ENCODE measurements at regions not wholly inside any gene's neighbourhood (a gene's known extent, or its start where the extent isn't known, plus 50 kb on each side); places are given as distances from the start of the nearest gene placed in this dataset.

- H3K4me2 ChIP-seq (ENCODE audit: insufficient read depth, low read length) = no peak overlapping the region
- POLR2A ChIA-PET = no interaction called here
- no peaks in the 10 kb centered on the region for H3K36me3 ChIP-seq (ENCODE audit: control insufficient read depth in 2 of 2, extremely low read depth in 1 of 2, insufficient read depth in 2 of 2, low read length in 2 of 2)
- no peaks in the 10 kb centered on the region for H3K27me3 ChIP-seq (ENCODE audit: control insufficient read depth in 2 of 2, insufficient read depth in 2 of 2, low read length in 2 of 2)
- no peaks in the 10 kb centered on the region for H3K79me2 ChIP-seq (ENCODE audit: control insufficient read depth, insufficient read depth, low read length)
- TF ChIP-seq, protein P1, sequence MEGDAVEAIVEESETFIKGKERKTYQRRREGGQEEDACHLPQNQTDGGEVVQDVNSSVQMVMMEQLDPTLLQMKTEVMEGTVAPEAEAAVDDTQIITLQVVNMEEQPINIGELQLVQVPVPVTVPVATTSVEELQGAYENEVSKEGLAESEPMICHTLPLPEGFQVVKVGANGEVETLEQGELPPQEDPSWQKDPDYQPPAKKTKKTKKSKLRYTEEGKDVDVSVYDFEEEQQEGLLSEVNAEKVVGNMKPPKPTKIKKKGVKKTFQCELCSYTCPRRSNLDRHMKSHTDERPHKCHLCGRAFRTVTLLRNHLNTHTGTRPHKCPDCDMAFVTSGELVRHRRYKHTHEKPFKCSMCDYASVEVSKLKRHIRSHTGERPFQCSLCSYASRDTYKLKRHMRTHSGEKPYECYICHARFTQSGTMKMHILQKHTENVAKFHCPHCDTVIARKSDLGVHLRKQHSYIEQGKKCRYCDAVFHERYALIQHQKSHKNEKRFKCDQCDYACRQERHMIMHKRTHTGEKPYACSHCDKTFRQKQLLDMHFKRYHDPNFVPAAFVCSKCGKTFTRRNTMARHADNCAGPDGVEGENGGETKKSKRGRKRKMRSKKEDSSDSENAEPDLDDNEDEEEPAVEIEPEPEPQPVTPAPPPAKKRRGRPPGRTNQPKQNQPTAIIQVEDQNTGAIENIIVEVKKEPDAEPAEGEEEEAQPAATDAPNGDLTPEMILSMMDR (IDR thresholded peaks at IDR 0.05; ENCODE audit: extremely low read depth in 1 of 2, insufficient read depth in 1 of 2, low read depth in 1 of 2, low read length in 2 of 2) = no peak
- TF ChIP-seq POLR2AphosphoS5 (IDR thresholded peaks at IDR 0.05; ENCODE audit: insufficient read depth, low read depth, low read length) (no peak), MYC (IDR thresholded peaks at IDR 0.05; ENCODE audit: low read depth, low read length) (no peak), FOS (IDR thresholded peaks at IDR 0.05; ENCODE audit: borderline replicate concordance, insufficient read depth, low read length) (no peak), POLR2A (IDR thresholded peaks at IDR 0.05; ENCODE audit: low read depth, low read length) (no peak), JUN (IDR thresholded peaks at IDR 0.05; ENCODE audit: borderline replicate concordance, insufficient read depth, insufficient read length, low read depth) (no peak), EZH2 (IDR thresholded peaks at IDR 0.05; ENCODE audit: borderline replicate concordance, low read depth, low read length, severe bottlenecking) (no peak), GATA2 (IDR thresholded peaks at IDR 0.05; ENCODE audit: insufficient read depth, insufficient read length, low read depth, low read length) (no peak)
- TF ChIP-seq, protein P2, sequence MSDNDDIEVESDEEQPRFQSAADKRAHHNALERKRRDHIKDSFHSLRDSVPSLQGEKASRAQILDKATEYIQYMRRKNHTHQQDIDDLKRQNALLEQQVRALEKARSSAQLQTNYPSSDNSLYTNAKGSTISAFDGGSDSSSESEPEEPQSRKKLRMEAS (IDR thresholded peaks at IDR 0.05; ENCODE audit: insufficient read depth, insufficient read length) = no peak
- CTCF ChIA-PET = interaction anchor here (1.1 kb wide), 1 partner anchor 22 kb away, joined by 4 read pairs; no protein-coding TSS in a partner anchor
- H3K4me3 ChIP-seq (replicated peaks in 1 of 3; ENCODE audit: insufficient read depth in 1 of 3, low read depth in 1 of 3, low read length in 3 of 3) = no peak overlapping the region
- H3K9me3 ChIP-seq (replicated peaks; ENCODE audit: control insufficient read depth, insufficient read depth, low read length) = peaks cover 9% of the 10 kb centered on the region
- no peaks in the 10 kb centered on the region for H3K4me1 ChIP-seq (ENCODE audit: control insufficient read depth, extremely low read depth, insufficient read depth, low read length)
- DNase-seq (ENCODE audit: low read depth, low spot score) (no peak), FAIRE-seq (no peak)
- H4K20me1 ChIP-seq (replicated peaks; ENCODE audit: control insufficient read depth, extremely low read depth, insufficient read depth, low read length) = no peaks in the 10 kb centered on the region
- H3K9me1 ChIP-seq (replicated peaks; ENCODE audit: control insufficient read depth, extremely low read depth, insufficient read depth, low read length) = no peaks in the 10 kb centered on the region
- H2AFZ ChIP-seq (ENCODE audit: low read depth, low read length) = no peak overlapping the region
- intact Hi-C loops (cut with micrococcal nuclease) (no loop called here), dilution Hi-C loops (cut with MboI; ENCODE audit: extremely low pct_ligation_motif_present, low sequenced_read_pairs) (no loop called here)
- BruUV-seq (replicated peaks) = no TSS peak
- no peak overlapping the region for H3K9ac ChIP-seq (replicated peaks; ENCODE audit: extremely low read depth, insufficient read depth, low read length)
- H3K27ac ChIP-seq (ENCODE audit: insufficient read depth, low read depth, low read length) = no peak overlapping the region
Measured at GRCh38 chr12:127779301-127780045, 487.5 kb upstream of the TMEM132C start.

Data from endothelial cell of umbilical vein (primary cell).